ENCODE measurements at regions not wholly inside any gene's neighbourhood (a gene's known extent, or its start where the extent isn't known, plus 50 kb on each side); places are given as distances from the start of the nearest gene placed in this dataset.

DNA sequence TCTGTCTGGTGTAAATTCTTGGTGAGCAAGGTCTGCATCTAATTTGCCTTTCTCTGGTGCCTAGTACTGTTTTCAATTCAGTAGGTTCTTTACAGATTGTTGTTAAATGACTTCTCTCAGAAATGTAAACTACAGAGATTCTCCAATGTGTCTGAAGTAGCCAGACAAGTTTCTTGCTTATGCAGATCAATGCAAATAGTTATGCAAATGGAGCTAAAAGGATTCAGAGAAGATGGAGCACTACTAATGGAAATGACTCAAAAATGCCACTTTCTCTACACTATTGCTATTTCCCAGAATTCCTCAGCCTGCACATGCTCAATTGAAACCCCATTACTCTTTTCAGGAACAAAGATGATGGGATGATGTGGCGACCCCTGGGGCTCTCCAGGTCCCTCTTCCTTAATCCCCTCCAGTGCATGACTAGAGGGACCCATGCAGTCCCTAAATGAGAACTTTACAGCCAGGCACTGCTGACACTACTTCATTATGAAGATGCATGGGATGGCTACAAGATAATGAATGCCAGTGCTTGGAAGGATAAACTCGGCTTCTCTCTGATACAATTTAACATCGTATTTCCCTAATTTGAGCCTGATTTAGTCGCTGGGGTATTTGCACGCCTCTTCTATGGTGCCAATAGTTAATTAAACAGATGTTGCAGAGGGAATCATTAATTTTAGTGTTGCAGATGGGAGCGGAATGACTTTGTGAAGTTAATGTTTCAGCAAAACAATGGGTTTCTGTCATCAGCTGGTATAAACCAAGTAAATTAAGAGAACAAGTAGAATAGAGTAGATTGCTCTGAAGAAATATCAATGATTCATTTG, 753.2 kb downstream of the TLR4 start:
- in situ Hi-C loops (cut with MboI) = no loop called here
- no TSS peak for BruUV-seq (replicated peaks)
- ChIA-PET POLR2A (no interaction called here), SMC1A (ENCODE audit: uncharacterized antibody, unreplicated experiment) (no interaction called here), CTCF (interaction anchor here (0.6 kb wide), 1 partner anchor 317 kb away, joined by 3 read pairs; no protein-coding TSS in a partner anchor), RAD21 (ENCODE audit: unreplicated experiment) (no interaction called here)
- WGBS (ENCODE audit: insufficient coverage, insufficient replicate concordance, low lambda C conversion rate, missing lambda C conversion rate) = 15% methylated on average over 6 of the region's 6 CpGs
- no peaks in the 10 kb centered on the region for H3K79me2 ChIP-seq (ENCODE audit: control insufficient read depth, insufficient read depth, low read length)
- H3K27ac ChIP-seq (ENCODE audit: control insufficient read depth, insufficient read depth) = no peak overlapping the region
- DNase-seq (ENCODE audit: low read depth, low spot score) (no peak), ATAC-seq (no peak), FAIRE-seq (no peak)
- H3K9ac ChIP-seq (ENCODE audit: control insufficient read depth, insufficient read depth, low read length) = no peak overlapping the region
- no peak overlapping the region for H3K4me2 ChIP-seq (ENCODE audit: control insufficient read depth, insufficient read depth)
- no peaks in the 10 kb centered on the region for H4K20me1 ChIP-seq (ENCODE audit: control insufficient read depth, insufficient read depth)
- H3K4me1 ChIP-seq (ENCODE audit: control insufficient read depth, insufficient read depth, low read length) = no peaks in the 10 kb centered on the region
- H3K4me3 ChIP-seq = no peak overlapping the region
- H3K36me3 ChIP-seq (ENCODE audit: control insufficient read depth in 2 of 2, insufficient read depth in 2 of 2, low read length in 1 of 2) = no peaks in the 10 kb centered on the region
- no peak overlapping the region for H2AFZ ChIP-seq (ENCODE audit: control insufficient read depth, low read depth, low read length)
- intact Hi-C loops (cut with micrococcal nuclease; ENCODE audit: unreplicated experiment) = no loop called here
- no peaks in the 10 kb centered on the region for H3K27me3 ChIP-seq (replicated peaks in 1 of 2; ENCODE audit: control insufficient read depth in 2 of 2, insufficient read depth in 2 of 2, low read length in 1 of 2)
- no peaks in the 10 kb centered on the region for H3K9me3 ChIP-seq (replicated peaks; ENCODE audit: control insufficient read depth, insufficient read depth, low read length)
- TF ChIP-seq SUZ12 (IDR thresholded peaks at IDR 0.05; ENCODE audit: unreplicated experiment) = no peak
- no peak for TF ChIP-seq ZNF217 (IDR thresholded peaks at IDR 0.05)
- no peak for TF ChIP-seq NR2C2 (IDR thresholded peaks at IDR 0.05; ENCODE audit: borderline replicate concordance, control insufficient read depth, insufficient read length, low read depth)
- TF ChIP-seq, protein P1, sequence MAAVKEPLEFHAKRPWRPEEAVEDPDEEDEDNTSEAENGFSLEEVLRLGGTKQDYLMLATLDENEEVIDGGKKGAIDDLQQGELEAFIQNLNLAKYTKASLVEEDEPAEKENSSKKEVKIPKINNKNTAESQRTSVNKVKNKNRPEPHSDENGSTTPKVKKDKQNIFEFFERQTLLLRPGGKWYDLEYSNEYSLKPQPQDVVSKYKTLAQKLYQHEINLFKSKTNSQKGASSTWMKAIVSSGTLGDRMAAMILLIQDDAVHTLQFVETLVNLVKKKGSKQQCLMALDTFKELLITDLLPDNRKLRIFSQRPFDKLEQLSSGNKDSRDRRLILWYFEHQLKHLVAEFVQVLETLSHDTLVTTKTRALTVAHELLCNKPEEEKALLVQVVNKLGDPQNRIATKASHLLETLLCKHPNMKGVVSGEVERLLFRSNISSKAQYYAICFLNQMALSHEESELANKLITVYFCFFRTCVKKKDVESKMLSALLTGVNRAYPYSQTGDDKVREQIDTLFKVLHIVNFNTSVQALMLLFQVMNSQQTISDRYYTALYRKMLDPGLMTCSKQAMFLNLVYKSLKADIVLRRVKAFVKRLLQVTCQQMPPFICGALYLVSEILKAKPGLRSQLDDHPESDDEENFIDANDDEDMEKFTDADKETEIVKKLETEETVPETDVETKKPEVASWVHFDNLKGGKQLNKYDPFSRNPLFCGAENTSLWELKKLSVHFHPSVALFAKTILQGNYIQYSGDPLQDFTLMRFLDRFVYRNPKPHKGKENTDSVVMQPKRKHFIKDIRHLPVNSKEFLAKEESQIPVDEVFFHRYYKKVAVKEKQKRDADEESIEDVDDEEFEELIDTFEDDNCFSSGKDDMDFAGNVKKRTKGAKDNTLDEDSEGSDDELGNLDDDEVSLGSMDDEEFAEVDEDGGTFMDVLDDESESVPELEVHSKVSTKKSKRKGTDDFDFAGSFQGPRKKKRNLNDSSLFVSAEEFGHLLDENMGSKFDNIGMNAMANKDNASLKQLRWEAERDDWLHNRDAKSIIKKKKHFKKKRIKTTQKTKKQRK (IDR thresholded peaks at IDR 0.05; ENCODE audit: low read depth, low read length) = no peak
- no peak for TF ChIP-seq BHLHE40 (IDR thresholded peaks at IDR 0.05; ENCODE audit: borderline replicate concordance in 1 of 2, low read depth in 2 of 2, low read length in 1 of 2)
- TF ChIP-seq ZSCAN29 (IDR thresholded peaks at IDR 0.05) = no peak
- TF ChIP-seq FOS (IDR thresholded peaks at IDR 0.05; ENCODE audit: borderline replicate concordance, extremely low read depth, insufficient read length) = no peak
- TF ChIP-seq, protein P2, sequence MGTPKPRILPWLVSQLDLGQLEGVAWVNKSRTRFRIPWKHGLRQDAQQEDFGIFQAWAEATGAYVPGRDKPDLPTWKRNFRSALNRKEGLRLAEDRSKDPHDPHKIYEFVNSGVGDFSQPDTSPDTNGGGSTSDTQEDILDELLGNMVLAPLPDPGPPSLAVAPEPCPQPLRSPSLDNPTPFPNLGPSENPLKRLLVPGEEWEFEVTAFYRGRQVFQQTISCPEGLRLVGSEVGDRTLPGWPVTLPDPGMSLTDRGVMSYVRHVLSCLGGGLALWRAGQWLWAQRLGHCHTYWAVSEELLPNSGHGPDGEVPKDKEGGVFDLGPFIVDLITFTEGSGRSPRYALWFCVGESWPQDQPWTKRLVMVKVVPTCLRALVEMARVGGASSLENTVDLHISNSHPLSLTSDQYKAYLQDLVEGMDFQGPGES (IDR thresholded peaks at IDR 0.05) = no peak
- TF ChIP-seq, protein P3, sequence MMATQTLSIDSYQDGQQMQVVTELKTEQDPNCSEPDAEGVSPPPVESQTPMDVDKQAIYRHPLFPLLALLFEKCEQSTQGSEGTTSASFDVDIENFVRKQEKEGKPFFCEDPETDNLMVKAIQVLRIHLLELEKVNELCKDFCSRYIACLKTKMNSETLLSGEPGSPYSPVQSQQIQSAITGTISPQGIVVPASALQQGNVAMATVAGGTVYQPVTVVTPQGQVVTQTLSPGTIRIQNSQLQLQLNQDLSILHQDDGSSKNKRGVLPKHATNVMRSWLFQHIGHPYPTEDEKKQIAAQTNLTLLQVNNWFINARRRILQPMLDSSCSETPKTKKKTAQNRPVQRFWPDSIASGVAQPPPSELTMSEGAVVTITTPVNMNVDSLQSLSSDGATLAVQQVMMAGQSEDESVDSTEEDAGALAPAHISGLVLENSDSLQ (IDR thresholded peaks at IDR 0.05) = no peak
- no peak for TF ChIP-seq WRNIP1 (IDR thresholded peaks at IDR 0.05; ENCODE audit: borderline replicate concordance, low read depth, low read length)
- TF ChIP-seq, protein P4, sequence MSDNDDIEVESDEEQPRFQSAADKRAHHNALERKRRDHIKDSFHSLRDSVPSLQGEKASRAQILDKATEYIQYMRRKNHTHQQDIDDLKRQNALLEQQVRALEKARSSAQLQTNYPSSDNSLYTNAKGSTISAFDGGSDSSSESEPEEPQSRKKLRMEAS (IDR thresholded peaks at IDR 0.05; ENCODE audit: low read depth, low read length) = no peak
- TF ChIP-seq ASH2L (IDR thresholded peaks at IDR 0.05; ENCODE audit: borderline replicate concordance, low read depth) = no peak
- TF ChIP-seq, protein P5, sequence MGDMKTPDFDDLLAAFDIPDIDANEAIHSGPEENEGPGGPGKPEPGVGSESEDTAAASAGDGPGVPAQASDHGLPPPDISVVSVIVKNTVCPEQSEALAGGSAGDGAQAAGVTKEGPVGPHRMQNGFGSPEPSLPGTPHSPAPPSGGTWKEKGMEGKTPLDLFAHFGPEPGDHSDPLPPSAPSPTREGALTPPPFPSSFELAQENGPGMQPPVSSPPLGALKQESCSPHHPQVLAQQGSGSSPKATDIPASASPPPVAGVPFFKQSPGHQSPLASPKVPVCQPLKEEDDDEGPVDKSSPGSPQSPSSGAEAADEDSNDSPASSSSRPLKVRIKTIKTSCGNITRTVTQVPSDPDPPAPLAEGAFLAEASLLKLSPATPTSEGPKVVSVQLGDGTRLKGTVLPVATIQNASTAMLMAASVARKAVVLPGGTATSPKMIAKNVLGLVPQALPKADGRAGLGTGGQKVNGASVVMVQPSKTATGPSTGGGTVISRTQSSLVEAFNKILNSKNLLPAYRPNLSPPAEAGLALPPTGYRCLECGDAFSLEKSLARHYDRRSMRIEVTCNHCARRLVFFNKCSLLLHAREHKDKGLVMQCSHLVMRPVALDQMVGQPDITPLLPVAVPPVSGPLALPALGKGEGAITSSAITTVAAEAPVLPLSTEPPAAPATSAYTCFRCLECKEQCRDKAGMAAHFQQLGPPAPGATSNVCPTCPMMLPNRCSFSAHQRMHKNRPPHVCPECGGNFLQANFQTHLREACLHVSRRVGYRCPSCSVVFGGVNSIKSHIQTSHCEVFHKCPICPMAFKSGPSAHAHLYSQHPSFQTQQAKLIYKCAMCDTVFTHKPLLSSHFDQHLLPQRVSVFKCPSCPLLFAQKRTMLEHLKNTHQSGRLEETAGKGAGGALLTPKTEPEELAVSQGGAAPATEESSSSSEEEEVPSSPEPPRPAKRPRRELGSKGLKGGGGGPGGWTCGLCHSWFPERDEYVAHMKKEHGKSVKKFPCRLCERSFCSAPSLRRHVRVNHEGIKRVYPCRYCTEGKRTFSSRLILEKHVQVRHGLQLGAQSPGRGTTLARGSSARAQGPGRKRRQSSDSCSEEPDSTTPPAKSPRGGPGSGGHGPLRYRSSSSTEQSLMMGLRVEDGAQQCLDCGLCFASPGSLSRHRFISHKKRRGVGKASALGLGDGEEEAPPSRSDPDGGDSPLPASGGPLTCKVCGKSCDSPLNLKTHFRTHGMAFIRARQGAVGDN (IDR thresholded peaks at IDR 0.05) = no peak

Measured in GM12878 (cell line).